B cell (primary cell): ENCODE measurements at regions not wholly inside any gene's neighbourhood (a gene's known extent, or its start where the extent isn't known, plus 50 kb on each side); places are given as distances from the start of the nearest gene placed in this dataset.

ENCODE experiments used
- ATAC-seq: fragments of 200-7000 bp; cut with Tn5 transposase; one replicate; pipeline ENCODE4 v1.10.0; 2021; ENCODE audit warnings: low read depth, mild to moderate bottlenecking, moderate number of reproducible peaks, moderate library complexity
- CTCF ChIA-PET: fragments of 350-600 bp; sonication (Branson Sonifier 250); formaldehyde crosslinking; loops from one replicate; lab custom pipeline; 2021; ENCODE audit warnings: antibody characterized with exemption, inconsistent platforms; lab: Charles Lee
- POLR2A ChIA-PET: fragments of 350-600 bp; sonication (Branson Sonifier 250); formaldehyde crosslinking; loops from one replicate; lab custom pipeline; 2021; ENCODE audit warnings: antibody characterized with exemption; lab: Charles Lee
- DNase-seq: peaks from one replicate; pipeline ENCODE4 v3.0.0; 2013
- H2AFZ ChIP-seq: 2 replicates; pipeline ENCODE4 v1.6.1; 2012; ENCODE audit warnings: mild to moderate bottlenecking, low read depth, low read length; ENCODE audit not compliant: insufficient read depth, poor library complexity, severe bottlenecking
- H3K27ac ChIP-seq, 2 donors: 1 replicate in 1 of 2; 2 replicates in 1 of 2; pipeline ENCODE4 v1.5.1; 2012 to 2013; ENCODE audit warnings: low read length in 2 of 2, mild to moderate bottlenecking in 2 of 2, moderate library complexity in 1 of 2
- H3K27me3 ChIP-seq, 4 experiments: fragments of 200-600 bp in 1 of 4; sonication (generic) in 1 of 4; replicated peaks in 1 of 4; 1 replicate in 2 of 4; 2 replicates in 2 of 4; pipeline versions ENCODE4 v1.6.1 to v1.7.0; 2013 to 2016; ENCODE audit warnings: low read length in 3 of 4, mild to moderate bottlenecking in 2 of 4, mixed read lengths in 1 of 4, moderate library complexity in 1 of 4; ENCODE audit not compliant: insufficient read depth in 4 of 4, control insufficient read depth in 3 of 4; ENCODE audit errors: control extremely low read depth in 1 of 4
- H3K36me3 ChIP-seq, 2 experiments: replicated peaks in 1 of 2; 1 replicate in 1 of 2; 2 replicates in 1 of 2; pipeline versions ENCODE4 v1.6.1 to v1.7.1; 2013; ENCODE audit warnings: low read length in 1 of 2; ENCODE audit not compliant: insufficient read depth in 2 of 2, control insufficient read depth in 1 of 2; ENCODE audit errors: control extremely low read depth in 1 of 2, extremely low read depth in 1 of 2
- H3K4me1 ChIP-seq, 2 donors: fragments of 200-600 bp in 1 of 2; sonication (generic) in 1 of 2; 1 replicate in 1 of 2; 2 replicates in 1 of 2; pipeline versions ENCODE4 v1.5.1 to v1.6.1; 2013 to 2017; ENCODE audit warnings: low read length in 2 of 2; ENCODE audit not compliant: control insufficient read depth in 2 of 2, insufficient read depth in 2 of 2
- H3K4me2 ChIP-seq: replicated peaks from 2 replicates; pipeline ENCODE3; 2012; ENCODE audit warnings: mild to moderate bottlenecking, low read depth, low read length; ENCODE audit not compliant: poor library complexity, severe bottlenecking
- H3K4me3 ChIP-seq, 5 experiments: fragments of 200-600 bp in 1 of 5; sonication (generic) in 1 of 5; 1 replicate in 3 of 5; 2 replicates in 2 of 5; pipeline versions ENCODE4 v1.5.1 to v1.7.0; 2011 to 2016; ENCODE audit warnings: low read length in 4 of 5, mild to moderate bottlenecking in 4 of 5, low read depth in 2 of 5, control low read depth in 1 of 5, moderate library complexity in 1 of 5; ENCODE audit not compliant: insufficient read depth in 1 of 5; ENCODE audit errors: control extremely low read depth in 1 of 5, extremely low read depth in 1 of 5
- H3K79me2 ChIP-seq: fragments of 200-600 bp; sonication (generic); one replicate; pipeline ENCODE4 v1.6.0; 2016; ENCODE audit warnings: low read length; ENCODE audit not compliant: control insufficient read depth, insufficient read depth
- H3K9ac ChIP-seq: fragments of 200-600 bp; sonication (generic); 2 replicates; pipeline ENCODE4 v1.6.1; 2017; ENCODE audit warnings: mild to moderate bottlenecking, low read length, moderate library complexity
- H3K9me3 ChIP-seq, 3 donors: one replicate each; pipeline versions ENCODE4 v1.6.1 to v1.7.1; 2013; ENCODE audit warnings: low read length in 2 of 3; ENCODE audit not compliant: control insufficient read depth in 2 of 3, insufficient read depth in 1 of 3; ENCODE audit errors: control extremely low read depth in 1 of 3
- H4K20me1 ChIP-seq: 2 replicates; pipeline ENCODE4 v1.6.0; 2012; ENCODE audit warnings: mild to moderate bottlenecking, low read length; ENCODE audit not compliant: insufficient read depth, control insufficient read depth, poor library complexity, severe bottlenecking
- H3K27ac Mint-ChIP-seq: one replicate; pipeline ENCODE4 v1.8.0; 2021; ENCODE audit warnings: mixed read lengths
- H3K27me3 Mint-ChIP-seq: one replicate; pipeline ENCODE4 v1.8.0; 2021; ENCODE audit warnings: mixed read lengths
- H3K4me1 Mint-ChIP-seq: one replicate; pipeline ENCODE4 v1.8.0; 2021; ENCODE audit warnings: mixed read lengths
- H3K4me3 Mint-ChIP-seq: one replicate; pipeline ENCODE4 v1.8.0; 2021; ENCODE audit warnings: mixed read lengths
- H3K9me3 Mint-ChIP-seq: one replicate; pipeline ENCODE4 v1.8.0; 2022; ENCODE audit warnings: mixed read lengths; ENCODE audit not compliant: insufficient read depth
- CTCF ChIP-seq: fragments of 200-600 bp; IDR thresholded peaks from one replicate; pipeline ENCODE4 v1.8.0; 2022; ENCODE audit warnings: antibody characterized with exemption, mild to moderate bottlenecking
- EZH2 ChIP-seq: IDR thresholded peaks from 2 replicates; pipeline ENCODE4 v1.6.1; 2012; ENCODE audit warnings: borderline replicate concordance, low read depth, mild to moderate bottlenecking, moderate library complexity, low read length; ENCODE audit not compliant: insufficient read depth, poor library complexity, severe bottlenecking
- WGBS: methylation state at CpG from one replicate; pipeline ENCODE4 v1.1.5; 2013; ENCODE audit warnings: missing lambda C conversion rate; ENCODE audit not compliant: insufficient coverage; 5-methylcytosine and 5-hydroxymethylcytosine counted together
- intact Hi-C: fragments of 100-400 bp; cut with micrococcal nuclease; formaldehyde crosslinking; loops from one replicate; pipeline ENCODE4 v1.10.0; 2022

- H3K4me3 ChIP-seq: no peak overlapping the region
- Mint-ChIP-seq H3K4me3 (no peak overlapping the region), H3K27ac (no peak overlapping the region), H3K27me3 (no peaks in the 10 kb centered on the region), H3K9me3 (peaks cover 21% of the 10 kb centered on the region), H3K4me1 (no peaks in the 10 kb centered on the region)
- ChIA-PET POLR2A (no interaction called here), CTCF (interaction anchor here (1.2 kb wide), 1 partner anchor 12 kb away, joined by 3 read pairs; no protein-coding TSS in a partner anchor)
- intact Hi-C loops: no loop called here
- no peak overlapping the region for H3K9ac ChIP-seq
- ATAC-seq (no peak), DNase-seq (no peak)
- H3K27ac ChIP-seq: no peak overlapping the region
- TF ChIP-seq CTCF (no peak), EZH2 (no peak)
- no peak overlapping the region for H2AFZ ChIP-seq
- H3K79me2 ChIP-seq: no peaks in the 10 kb centered on the region
- H4K20me1 ChIP-seq: no peaks in the 10 kb centered on the region
- H3K9me3 ChIP-seq: peaks cover 0 to 9% (median 8%) of the 10 kb centered on the region in 3 donors
- WGBS: no CpG with 5 or more reads among the region's 1 CpG
- H3K27me3 ChIP-seq: peaks cover 0 to 4% (median 0%) of the 10 kb centered on the region in 4 experiments
- no peak overlapping the region for H3K4me2 ChIP-seq
- no peaks in the 10 kb centered on the region for H3K36me3 ChIP-seq
- H3K4me1 ChIP-seq: no peaks in the 10 kb centered on the region
These were observed 115.8 kb downstream of the RTL3 start for GRCh38 chrX:78543281-78543680.

DNA sequence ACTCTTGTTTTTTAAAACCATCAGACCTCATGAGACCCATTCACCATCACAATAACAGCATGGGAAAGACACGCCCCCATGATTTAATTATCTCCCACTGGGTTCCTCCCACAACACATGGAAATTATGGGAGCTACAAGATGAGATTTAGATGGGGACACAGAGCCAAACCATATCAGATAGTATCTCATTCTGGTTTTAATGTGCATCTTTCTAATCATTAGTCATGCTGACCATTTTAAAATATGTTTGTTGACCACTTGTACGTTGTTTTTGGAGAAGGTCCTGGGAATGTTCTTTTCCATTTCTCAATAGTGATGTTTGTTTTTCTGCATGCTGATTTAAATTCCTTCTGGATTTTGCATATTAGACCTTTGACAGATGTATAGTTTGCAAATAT, 119.0 kb downstream of the RTL3 start:
- H3K4me3 Mint-ChIP-seq: no peak overlapping the region
- Histone ChIP-seq H3K4me2 (no peak overlapping the region), H2AFZ (no peak overlapping the region), H3K79me2 (no peaks in the 10 kb centered on the region), H4K20me1 (no peaks in the 10 kb centered on the region), H3K36me3 (no peaks in the 10 kb centered on the region), H3K4me1 (no peaks in the 10 kb centered on the region), H3K9me3 (peaks cover 0 to 9% (median 6%) of the 10 kb centered on the region in 3 donors), H3K27me3 (no peaks in the 10 kb centered on the region), H3K27ac (no peak overlapping the region), H3K4me3 (no peak overlapping the region), H3K9ac (no peak overlapping the region)
- ATAC-seq (no peak), DNase-seq (no peak)
- TF ChIP-seq CTCF: no peak
- no peak for TF ChIP-seq EZH2
- ChIA-PET POLR2A (no interaction called here), CTCF (no interaction called here)
- no CpG with 5 or more reads among the region's 2 CpGs for WGBS
- no peaks in the 10 kb centered on the region for H3K4me1 Mint-ChIP-seq
- intact Hi-C loops: no loop called here
- H3K9me3 Mint-ChIP-seq: peaks cover 20% of the 10 kb centered on the region
- H3K27me3 Mint-ChIP-seq: no peaks in the 10 kb centered on the region
- no peak overlapping the region for H3K27ac Mint-ChIP-seq
